Erythroblast (primary cell): ENCODE measurements at regions not wholly inside any gene's neighbourhood (a gene's known extent, or its start where the extent isn't known, plus 50 kb on each side); places are given as distances from the start of the nearest gene placed in this dataset.

Experiments
- GATA1 ChIP-seq: IDR thresholded peaks from 2 replicates; pipeline ENCODE4 v1.6.1; 2011; ENCODE audit warnings: low read depth, mild to moderate bottlenecking, control low read depth, low read length, moderate library complexity
- POLR2A ChIP-seq: IDR thresholded peaks from 2 replicates; pipeline ENCODE4 v1.6.1; 2011; ENCODE audit warnings: mild to moderate bottlenecking, low read length

DNA sequence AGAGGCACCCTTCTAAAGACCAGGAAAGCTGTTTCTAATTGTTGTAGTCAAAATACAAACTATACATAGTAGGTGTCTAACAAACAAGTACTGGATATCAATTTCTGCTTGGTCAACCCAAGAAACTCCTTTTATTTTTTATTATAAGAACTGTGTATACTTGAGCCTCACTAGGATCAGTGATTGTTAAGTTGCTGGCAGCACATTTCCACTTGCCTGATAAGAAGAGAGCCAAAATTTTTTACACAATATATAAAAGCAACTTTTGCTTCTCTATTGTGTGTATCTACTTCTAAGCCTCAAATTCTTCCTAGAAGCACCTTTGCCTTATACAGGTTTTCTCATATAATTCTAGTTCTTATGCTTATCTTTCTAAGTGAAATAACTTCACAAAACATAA lies 703.0 kb upstream of the EPHA5 start:
- no peak for TF ChIP-seq POLR2A
- TF ChIP-seq GATA1, result no peak
